NCI-H2227 treated with DMSO at 0.1 percent for 48 hours (cell line): ENCODE measurements at regions not wholly inside any gene's neighbourhood (a gene's known extent, or its start where the extent isn't known, plus 50 kb on each side); places are given as distances from the start of the nearest gene placed in this dataset.

Experiments used
- DNase-seq: peaks from one replicate; lab custom pipeline; 2025; lab: John Stamatoyannopoulos, UW

- no peak for DNase-seq
These were observed 230.0 kb upstream of the SULF2 start for GRCh38 chr20:48015141-48015910.

- no peak for DNase-seq
These were observed 227.2 kb upstream of the SULF2 start for GRCh38 chr20:48012401-48012974.

DNA sequence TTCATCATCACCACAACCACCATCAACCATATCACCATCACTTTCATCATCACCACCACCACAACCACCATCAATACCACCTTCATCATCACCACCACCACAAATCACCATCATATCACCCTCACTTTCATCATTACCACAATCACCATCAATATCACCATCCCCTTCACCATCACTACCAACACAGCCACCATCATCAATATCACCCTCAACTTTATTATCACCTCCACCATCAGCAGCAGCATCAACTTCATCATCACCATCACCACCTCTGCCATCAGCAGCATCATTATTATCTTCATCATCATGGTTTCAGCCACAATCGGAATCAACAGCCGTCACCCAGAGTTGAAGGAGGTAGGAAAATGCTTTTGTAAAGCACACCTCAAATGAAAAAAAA is 225.7 kb upstream of the SULF2 start:
- DNase-seq: no peak

DNA sequence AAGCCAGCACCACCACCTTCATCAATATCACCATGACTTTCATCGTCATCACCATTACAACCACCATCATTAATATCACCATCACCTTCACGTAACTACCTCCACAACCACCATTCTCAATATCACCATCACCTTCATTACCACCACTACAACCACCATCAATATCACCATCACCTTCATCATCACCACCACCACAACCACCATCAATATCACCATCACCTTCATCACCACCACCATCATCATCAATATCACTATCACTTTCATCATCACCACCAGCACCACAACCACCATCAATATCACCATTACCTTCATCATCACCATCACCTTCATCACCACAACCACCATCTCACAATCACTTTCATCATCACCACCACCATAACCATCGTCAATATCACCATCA is 225.3 kb upstream of the SULF2 start:
- DNase-seq: no peak

DNA sequence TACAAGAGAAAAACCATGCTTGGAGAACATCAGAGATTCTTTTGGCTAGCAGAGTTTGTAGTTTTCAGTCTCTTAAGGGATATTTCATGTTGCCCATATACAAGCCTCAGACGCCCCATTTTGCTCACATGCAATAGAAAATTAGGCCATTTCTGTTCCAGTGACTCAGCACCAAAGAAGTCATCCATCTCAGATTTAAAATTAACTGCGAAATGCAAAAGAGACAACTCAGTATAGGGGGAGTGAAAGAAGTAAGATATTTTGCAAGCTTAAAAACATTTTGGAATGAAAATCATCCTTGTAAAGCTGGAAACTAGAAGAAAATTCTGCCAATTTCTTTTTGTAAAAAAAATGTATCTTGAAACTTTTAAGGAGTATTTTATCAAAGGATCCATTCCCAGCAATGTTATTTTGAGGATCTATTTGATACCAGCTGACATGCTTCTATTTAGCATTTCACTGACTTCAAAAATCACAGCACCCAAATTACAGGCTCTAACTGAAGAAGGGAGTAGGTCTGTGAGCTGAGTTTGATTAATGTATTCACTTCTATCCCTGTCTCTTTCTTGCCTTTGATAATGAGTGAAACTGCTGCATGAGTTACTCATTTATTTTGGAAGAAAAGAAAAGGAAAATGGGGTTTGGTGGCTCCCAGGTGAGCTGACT is 223.7 kb upstream of the SULF2 start:
- no peak for DNase-seq

DNA sequence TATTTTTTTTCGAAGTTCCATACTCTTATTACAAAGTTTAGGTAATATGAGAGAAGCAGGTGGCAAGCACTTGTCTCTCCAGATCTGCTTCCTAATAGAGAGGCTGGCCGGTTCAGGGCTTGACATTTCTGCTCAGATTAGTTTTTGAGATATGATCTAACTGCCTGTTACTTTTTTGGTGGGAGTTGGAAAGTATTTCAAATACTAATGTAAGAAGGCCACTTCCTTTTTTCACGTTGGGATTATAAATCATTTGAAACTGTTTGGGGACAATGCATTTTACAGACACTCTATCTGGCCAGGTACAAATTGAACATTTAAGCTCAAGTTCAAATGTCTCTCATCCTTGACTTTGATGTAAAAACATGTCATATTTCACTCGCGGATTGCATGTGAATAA is 222.1 kb upstream of the SULF2 start:
- DNase-seq: no peak

DNA sequence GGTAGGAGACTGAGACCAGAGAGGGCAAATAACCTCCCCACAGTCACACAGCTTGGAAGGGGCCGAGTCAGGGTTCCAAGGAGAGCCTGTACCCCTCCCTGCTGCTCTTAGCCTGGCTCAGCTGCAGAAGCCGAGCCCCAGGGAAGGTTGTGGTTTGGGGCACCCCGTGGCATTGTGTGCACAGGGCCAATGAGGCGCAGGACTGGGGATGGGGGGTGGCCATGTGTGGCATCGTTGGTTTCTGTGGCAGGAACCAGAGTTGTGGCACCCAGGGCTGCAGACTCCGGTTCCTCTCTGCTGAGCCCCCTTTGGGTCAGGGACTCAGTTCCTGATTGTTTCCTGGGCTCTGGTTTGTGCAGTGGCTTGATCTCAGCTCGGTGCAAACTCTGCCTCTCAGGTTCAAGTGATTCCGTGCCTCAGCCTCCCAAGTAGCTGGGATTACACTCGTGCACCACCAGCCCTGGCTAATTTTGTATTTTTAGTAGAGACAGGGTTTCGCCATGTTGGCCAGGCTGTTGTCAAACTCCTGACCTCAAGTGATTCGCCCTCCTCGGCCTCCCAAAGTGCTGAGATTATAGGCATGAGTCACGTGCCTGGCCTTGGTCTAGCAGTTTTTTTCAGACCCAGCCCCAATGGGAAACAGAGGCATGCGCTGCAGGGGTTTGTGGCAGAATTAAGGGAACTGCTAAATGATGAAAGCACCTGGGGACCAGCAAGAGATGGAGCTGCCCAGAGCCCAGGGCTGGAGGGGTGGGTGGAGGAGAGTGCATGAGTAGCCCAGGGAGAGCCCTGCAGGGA is 221.0 kb upstream of the SULF2 start:
- DNase-seq: no peak

DNA sequence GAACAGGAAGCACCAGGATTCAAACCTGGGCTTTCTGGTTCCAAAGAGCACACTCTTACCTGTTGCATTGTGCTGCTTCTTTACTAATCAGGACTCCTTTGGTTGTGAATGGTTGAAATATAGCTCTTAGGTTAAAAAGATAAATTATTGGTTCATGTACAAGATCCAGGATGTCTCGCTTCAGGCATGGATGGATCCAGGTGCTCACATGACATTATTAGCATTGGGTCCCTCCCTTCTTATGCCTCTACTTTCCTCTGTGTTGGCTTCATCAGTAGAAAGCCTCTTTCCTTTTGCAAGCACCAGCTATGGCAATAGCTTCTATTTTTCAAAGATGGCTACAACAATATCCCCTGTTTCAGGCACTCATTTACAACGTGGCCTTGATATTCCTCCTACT is 217.7 kb upstream of the SULF2 start:
- no peak for DNase-seq

- DNase-seq: no peak
These were observed 217.3 kb upstream of the SULF2 start for GRCh38 chr20:48002517-48002970.

DNA sequence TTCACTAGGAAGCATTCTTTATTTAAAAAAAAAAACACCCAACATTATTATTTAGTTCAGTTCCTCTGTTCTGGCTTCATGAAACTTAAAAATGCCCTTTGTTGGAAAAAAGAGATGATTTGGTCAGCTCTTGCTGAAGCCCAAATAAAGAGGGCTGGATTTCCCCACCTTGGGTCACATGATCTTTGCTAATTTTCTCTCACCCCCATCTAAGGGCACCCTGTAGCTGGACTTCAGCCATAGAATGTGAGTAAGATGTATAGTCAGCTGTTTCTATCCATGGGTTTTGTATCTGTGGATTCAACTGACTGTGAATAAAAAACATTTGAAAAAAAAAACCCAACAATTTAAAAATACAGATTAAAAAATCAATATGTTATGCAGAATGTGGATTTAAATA is 213.9 kb upstream of the SULF2 start:
- no peak for DNase-seq

DNA sequence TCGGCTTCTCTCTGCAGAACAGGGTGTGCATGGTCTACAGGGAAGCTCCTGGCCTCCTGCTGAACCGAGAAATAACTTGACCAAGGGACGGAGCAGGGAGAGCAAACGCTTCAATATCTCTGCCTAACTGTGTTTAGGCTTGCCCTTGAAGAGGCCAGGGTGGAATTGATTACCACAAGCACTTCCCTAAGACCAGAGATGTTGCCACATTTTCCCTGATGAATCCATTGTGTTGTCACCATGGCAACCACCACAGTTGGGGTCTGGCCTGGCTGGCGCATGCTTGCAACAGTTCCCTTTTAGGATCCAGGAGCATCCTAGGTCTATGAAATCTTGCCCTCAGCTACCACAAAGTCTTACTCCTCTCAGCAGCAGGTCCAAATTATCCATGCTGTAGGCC is 213.5 kb upstream of the SULF2 start:
- DNase-seq: no peak

- no peak for DNase-seq
These were observed 210.4 kb upstream of the SULF2 start for GRCh38 chr20:47995661-47996060.

- no peak for DNase-seq
These were observed 208.5 kb upstream of the SULF2 start for GRCh38 chr20:47993817-47994216.

GRCh38 chr20:47993035-47993755 is 207.9 kb upstream of the SULF2 start:
- no peak for DNase-seq

- DNase-seq: peak; percentile 19
These were observed 206.7 kb upstream of the SULF2 start for GRCh38 chr20:47991875-47992488.

DNA sequence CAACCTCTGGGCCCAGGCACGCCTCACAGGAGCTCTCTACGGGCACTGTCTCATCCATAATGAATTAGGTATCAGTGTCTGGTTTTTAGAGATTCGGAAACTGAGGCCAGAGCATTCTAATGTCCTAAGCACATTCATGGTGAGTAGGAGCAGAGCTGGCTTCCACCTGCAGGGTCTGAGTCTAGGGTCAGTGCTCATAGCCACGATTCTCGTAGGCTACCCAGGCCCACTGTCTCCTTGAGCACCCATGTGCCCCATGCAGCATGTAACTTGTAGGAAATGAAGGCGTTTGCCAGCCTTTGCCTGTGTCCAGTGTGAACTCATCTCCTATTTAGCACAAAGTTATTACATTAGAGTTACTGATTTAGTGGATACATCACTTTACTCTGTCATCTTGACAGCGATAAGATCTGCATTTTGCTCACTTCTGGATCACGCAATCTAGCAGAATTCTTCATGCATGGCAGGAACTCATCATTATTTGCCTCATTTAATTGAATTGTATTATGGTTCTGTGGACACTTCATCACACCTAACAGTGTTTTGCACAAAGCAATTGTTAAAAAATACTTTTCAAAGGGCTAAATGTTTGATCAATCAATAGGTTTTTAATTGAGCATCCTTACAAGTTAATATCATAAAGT is 205.3 kb upstream of the SULF2 start:
- DNase-seq: no peak

DNA sequence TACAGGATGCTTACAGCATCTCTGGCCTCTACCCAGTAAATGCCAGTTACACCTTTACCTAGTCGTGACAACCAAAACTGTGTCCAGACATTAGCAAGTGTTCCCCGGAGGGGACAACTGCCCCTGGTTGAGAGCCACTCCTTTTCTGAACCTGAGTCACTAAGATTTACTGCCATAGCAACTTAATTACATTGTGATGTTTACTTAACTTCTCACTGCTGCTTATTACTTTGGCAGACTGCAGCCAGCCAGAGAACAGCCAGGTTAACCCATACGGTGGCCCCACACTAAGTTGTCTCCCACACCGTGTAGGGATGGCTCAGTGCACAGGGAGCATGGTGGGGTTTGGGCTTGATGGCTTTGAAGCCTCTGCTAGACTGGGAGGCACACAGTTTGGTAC is 204.7 kb upstream of the SULF2 start:
- DNase-seq: no peak

DNA sequence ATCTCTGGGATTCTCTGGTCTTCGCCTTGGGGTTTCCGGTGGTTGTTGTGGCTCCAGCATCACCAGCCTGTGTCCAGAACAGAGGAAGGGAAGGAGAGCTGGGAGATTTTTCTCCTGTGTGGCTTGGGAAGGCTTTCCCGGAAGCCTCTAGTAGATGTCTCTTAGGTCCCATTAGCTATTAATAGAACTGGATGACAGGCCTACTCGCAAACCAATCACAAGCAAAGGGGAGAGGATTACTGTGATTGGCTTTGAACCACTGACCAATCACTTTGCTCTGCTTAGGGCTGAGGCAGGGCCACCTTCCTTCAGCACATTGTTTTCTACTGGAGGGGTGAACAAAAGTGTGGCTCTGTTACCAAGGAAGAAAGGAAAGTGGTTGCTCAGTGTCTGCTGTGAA is 203.4 kb upstream of the SULF2 start:
- no peak for DNase-seq

GRCh38 chr20:47985092-47985850 is 200.0 kb upstream of the SULF2 start:
- DNase-seq: no peak

GRCh38 chr20:47984437-47984836 is 199.2 kb upstream of the SULF2 start:
- DNase-seq: no peak
